Neural cell (in vitro differentiated cells): ENCODE measurements at regions not wholly inside any gene's neighbourhood (a gene's known extent, or its start where the extent isn't known, plus 50 kb on each side); places are given as distances from the start of the nearest gene placed in this dataset.

ENCODE experiments used
- H2AFZ ChIP-seq: fragments of 200-600, 300-800 bp; sonication (generic), shearing (Covaris generic); 2 replicates; pipeline ENCODE4 v1.6.0; 2014; ENCODE audit warnings: low read depth, mild to moderate bottlenecking, antibody characterized with exemption, low read length, moderate library complexity
- H3F3A ChIP-seq: fragments of 200-600 bp; shearing (Covaris generic); 2 replicates; pipeline ENCODE4 v1.6.1; 2016; ENCODE audit warnings: mild to moderate bottlenecking, moderate library complexity, mixed read lengths, antibody characterized with exemption, low read length; ENCODE audit not compliant: insufficient read depth, poor library complexity, severe bottlenecking
- H3K27ac ChIP-seq: fragments of 200-600, 300-800 bp; sonication (generic), shearing (Covaris generic); 2 replicates; pipeline ENCODE4 v1.5.1; 2014; ENCODE audit warnings: mild to moderate bottlenecking, low read length, moderate library complexity
- H3K27me3 ChIP-seq: fragments of 300-800, 200-600 bp; sonication (generic), shearing (Covaris generic); 2 replicates; pipeline ENCODE4 v1.6.0; 2014; ENCODE audit warnings: mild to moderate bottlenecking, low read depth, low read length, moderate library complexity; ENCODE audit not compliant: insufficient read depth
- H3K36me3 ChIP-seq: fragments of 300-800, 200-600 bp; sonication (generic), shearing (Covaris generic); 2 replicates; pipeline ENCODE4 v1.5.1; 2014; ENCODE audit warnings: mild to moderate bottlenecking, antibody characterized with exemption, low read length, moderate library complexity; ENCODE audit not compliant: insufficient read depth
- H3K4me2 ChIP-seq: fragments of 300-800, 200-600 bp; sonication (generic), shearing (Covaris generic); 2 replicates; pipeline ENCODE4 v1.6.0; 2014; ENCODE audit warnings: mild to moderate bottlenecking, low read length
- H3K4me3 ChIP-seq: fragments of 300-800, 200-600 bp; sonication (generic), shearing (Covaris generic); 2 replicates; pipeline ENCODE4 v1.5.1; 2014; ENCODE audit warnings: mild to moderate bottlenecking, low read length, moderate library complexity
- H3K79me2 ChIP-seq: fragments of 200-600 bp; shearing (Covaris generic); replicated peaks from 2 replicates; pipeline ENCODE4 v1.6.0; 2014; ENCODE audit warnings: mild to moderate bottlenecking, low read length, moderate library complexity; ENCODE audit not compliant: insufficient read depth
- H3K9ac ChIP-seq: fragments of 300-800, 200-600 bp; sonication (generic), shearing (Covaris generic); 2 replicates; pipeline ENCODE4 v1.6.1; 2016; ENCODE audit warnings: mild to moderate bottlenecking, low read length, mixed read lengths
- H3K9me2 ChIP-seq: fragments of 200-600 bp; shearing (Covaris generic); 2 replicates; pipeline ENCODE4 v1.6.1; 2016; ENCODE audit warnings: mild to moderate bottlenecking, low read length, mixed read lengths; ENCODE audit not compliant: insufficient read depth
- H3K9me3 ChIP-seq: fragments of 200-600, 300-800 bp; sonication (generic), shearing (Covaris generic); 2 replicates; pipeline ENCODE4 v1.6.1; 2016; ENCODE audit warnings: mild to moderate bottlenecking, mixed run types, low read length, moderate library complexity, mixed read lengths
- H4K20me1 ChIP-seq: fragments of 200-600 bp; shearing (Covaris generic); 2 replicates; pipeline ENCODE4 v1.6.1; 2016; ENCODE audit warnings: mild to moderate bottlenecking, mixed run types; ENCODE audit not compliant: insufficient read depth
- CTCF ChIP-seq: fragments of 450-650 bp; IDR thresholded peaks from 2 replicates; pipeline ENCODE4 v1.5.1; 2014; ENCODE audit warnings: antibody characterized with exemption, mild to moderate bottlenecking, moderate library complexity; ENCODE audit not compliant: poor library complexity, severe bottlenecking
- EP300 ChIP-seq: fragments of 450-650 bp; conservative IDR thresholded peaks from 2 replicates; pipeline ENCODE4 v1.6.1; 2014; ENCODE audit warnings: antibody characterized with exemption, mild to moderate bottlenecking, moderate library complexity; ENCODE audit not compliant: poor library complexity, severe bottlenecking
- EZH2 ChIP-seq: fragments of 200-600, 300-800 bp; shearing (Covaris generic), sonication (generic); IDR thresholded peaks from 2 replicates; pipeline ENCODE4 v1.6.1; 2014; ENCODE audit warnings: antibody characterized with exemption, low read length, borderline replicate concordance, mild to moderate bottlenecking; ENCODE audit not compliant: insufficient read depth, poor library complexity, severe bottlenecking
- MXI1 ChIP-seq: fragments of 450-650 bp; conservative IDR thresholded peaks from 2 replicates; pipeline ENCODE4 v1.6.1; 2014; ENCODE audit warnings: antibody characterized with exemption, mild to moderate bottlenecking; ENCODE audit not compliant: poor library complexity, severe bottlenecking
- POLR2AphosphoS5 ChIP-seq: IDR thresholded peaks from 2 replicates; pipeline ENCODE4 v1.6.1; 2012
- RAD21 ChIP-seq: fragments of 450-650 bp; conservative IDR thresholded peaks from 2 replicates; pipeline ENCODE4 v1.6.1; 2014; ENCODE audit warnings: antibody characterized with exemption, mild to moderate bottlenecking, moderate library complexity
- REST ChIP-seq: IDR thresholded peaks from 2 replicates; pipeline ENCODE4 v1.6.1; 2012; ENCODE audit warnings: borderline replicate concordance
- SMC3 ChIP-seq: fragments of 450-650 bp; conservative IDR thresholded peaks from 2 replicates; pipeline ENCODE4 v1.6.1; 2014; ENCODE audit warnings: antibody characterized with exemption, mild to moderate bottlenecking, moderate library complexity; ENCODE audit not compliant: poor library complexity
- TAF1 ChIP-seq: IDR thresholded peaks from 2 replicates; pipeline ENCODE4 v1.6.1; 2012; ENCODE audit warnings: low read depth

- no peaks in the 10 kb centered on the region for H3K9me3 ChIP-seq
- H3K27me3 ChIP-seq: no peaks in the 10 kb centered on the region
- TF ChIP-seq RAD21 (no peak), EP300 (no peak), MXI1 (no peak), CTCF (no peak)
- H3K27ac ChIP-seq: no peak overlapping the region
- no peak overlapping the region for H3K9ac ChIP-seq
- no peak overlapping the region for H2AFZ ChIP-seq
- H4K20me1 ChIP-seq: no peaks in the 10 kb centered on the region
- H3K9me2 ChIP-seq: no peaks in the 10 kb centered on the region
- no peaks in the 10 kb centered on the region for H3K79me2 ChIP-seq
- H3K36me3 ChIP-seq: no peaks in the 10 kb centered on the region
- no peaks in the 10 kb centered on the region for H3F3A ChIP-seq
- no peak overlapping the region for H3K4me3 ChIP-seq
- no peak overlapping the region for H3K4me2 ChIP-seq
These were observed 513.9 kb downstream of the GATA3 start for GRCh38 chr10:8568401-8568800.

GRCh38 chr10:8575620-8576019, 521.1 kb downstream of the GATA3 start:
- H3K36me3 ChIP-seq: no peaks in the 10 kb centered on the region
- TF ChIP-seq SMC3 (no peak), MXI1 (no peak), TAF1 (no peak), EZH2 (no peak), POLR2AphosphoS5 (no peak), RAD21 (no peak), REST (no peak), CTCF (no peak), EP300 (no peak)
- H3K4me3 ChIP-seq: no peak overlapping the region
- no peaks in the 10 kb centered on the region for H3K27me3 ChIP-seq
- H3F3A ChIP-seq: no peaks in the 10 kb centered on the region
- no peaks in the 10 kb centered on the region for H4K20me1 ChIP-seq
- no peak overlapping the region for H3K4me2 ChIP-seq
- no peaks in the 10 kb centered on the region for H3K9me3 ChIP-seq
- no peak overlapping the region for H2AFZ ChIP-seq
- no peak overlapping the region for H3K27ac ChIP-seq
- no peaks in the 10 kb centered on the region for H3K9me2 ChIP-seq
- no peaks in the 10 kb centered on the region for H3K79me2 ChIP-seq
- H3K9ac ChIP-seq: no peak overlapping the region
